ENCODE measurements at regions not wholly inside any gene's neighbourhood (a gene's known extent, or its start where the extent isn't known, plus 50 kb on each side); places are given as distances from the start of the nearest gene placed in this dataset.
"Not testable (repeated sequence)": the region's sequence is repeated elsewhere in the genome, so short reads cannot be mapped to it uniquely, and the experiment has no call there.

DNA sequence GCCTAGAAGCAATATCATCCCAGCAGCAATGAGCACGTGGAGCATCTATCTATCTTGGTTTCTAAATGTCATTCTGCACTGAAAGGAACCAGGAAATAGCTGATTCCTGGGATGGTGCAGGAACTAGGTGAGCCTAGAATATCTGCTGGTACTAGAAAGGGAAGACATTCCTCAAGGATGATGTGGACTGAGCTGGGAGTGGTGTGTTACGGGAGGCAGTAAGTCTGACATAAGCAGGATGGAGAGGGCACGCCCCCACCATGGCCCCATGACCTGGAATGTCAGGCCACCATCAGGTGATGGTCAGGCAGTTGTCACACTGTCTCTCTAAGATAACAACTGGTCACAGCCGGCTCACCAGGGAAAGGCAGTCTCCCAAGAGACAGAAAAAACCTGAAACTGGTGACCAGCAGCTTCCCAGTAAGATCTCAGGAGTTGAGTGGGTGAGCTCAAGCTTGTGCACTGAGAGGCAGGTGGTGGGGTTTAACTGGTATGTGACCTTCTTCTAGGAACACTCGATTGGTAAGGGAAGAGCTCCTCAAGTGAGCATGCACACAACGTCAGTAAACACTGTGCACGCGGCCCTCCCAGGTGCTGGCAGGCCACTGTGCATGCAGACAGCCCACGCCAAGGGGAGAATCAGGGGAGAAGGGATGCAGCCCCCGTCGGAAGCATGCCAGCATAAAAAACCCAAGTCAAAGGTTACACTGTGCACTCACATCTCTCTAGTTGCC lies 148.7 kb downstream of the ADSS2 start:
- no peak for FAIRE-seq

DNA sequence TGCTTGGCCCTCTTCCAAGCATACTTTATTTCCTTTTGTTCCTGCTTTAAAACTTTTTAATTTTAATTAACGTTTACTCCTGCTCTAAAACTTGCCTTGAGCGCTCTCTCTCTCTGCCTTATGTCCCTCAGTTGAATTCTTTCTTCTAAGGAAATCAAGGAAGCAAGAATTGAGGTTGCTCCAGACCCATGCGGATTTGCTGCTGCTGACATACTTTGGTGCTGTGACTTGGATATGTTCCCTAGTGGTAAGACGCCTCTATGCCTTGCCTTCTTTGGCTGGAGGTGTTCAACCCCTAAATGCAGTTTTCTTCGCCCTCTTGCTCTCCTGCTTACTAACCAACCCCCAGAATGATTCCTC lies 148.1 kb downstream of the ADSS2 start:
- no peak for FAIRE-seq

DNA sequence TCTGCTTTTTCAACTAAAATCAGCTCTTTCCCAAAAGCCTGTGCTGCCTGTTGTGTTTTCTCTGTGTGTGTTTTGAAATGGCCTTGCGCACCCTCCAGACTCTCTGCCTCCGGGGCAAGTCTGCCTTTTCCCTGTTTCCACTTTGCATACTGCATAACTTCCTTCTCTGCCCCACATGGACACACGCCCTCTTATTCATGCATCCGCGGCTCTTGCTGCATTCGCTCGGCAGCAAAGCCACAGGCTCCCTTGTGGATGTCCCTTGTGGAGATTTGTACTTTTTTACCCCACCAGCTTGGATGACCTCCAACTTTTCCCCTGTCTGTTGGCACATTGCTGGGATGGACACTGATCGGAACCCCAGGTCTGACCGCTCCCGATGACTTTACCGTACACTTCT lies 147.6 kb downstream of the ADSS2 start:
- no peak for FAIRE-seq

- FAIRE-seq = no peak
Measured at GRCh38 chr1:244304656-244305055, 147.1 kb downstream of the ADSS2 start.

GRCh38 chr1:244305776-244306341 lies 145.8 kb downstream of the ADSS2 start:
- no peak for FAIRE-seq

DNA sequence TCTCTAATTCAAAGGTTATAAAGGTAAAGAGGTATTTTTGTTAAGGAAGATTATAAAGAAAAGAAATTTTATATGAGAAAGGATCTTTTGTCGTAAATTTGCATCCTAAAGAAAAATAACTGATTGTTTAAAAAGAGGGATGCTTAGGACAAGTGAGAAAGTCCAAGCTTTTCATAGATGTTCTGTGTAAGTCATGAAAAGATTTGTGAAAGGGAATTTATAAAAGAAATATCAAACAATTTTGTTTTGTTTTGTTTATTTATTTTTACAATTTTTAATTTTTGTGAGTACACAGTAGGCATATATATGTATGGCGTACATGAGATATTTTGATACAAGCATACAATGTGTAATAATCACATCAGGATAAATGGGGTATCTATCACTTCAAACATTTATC lies 145.2 kb downstream of the ADSS2 start:
- no peak for FAIRE-seq

DNA sequence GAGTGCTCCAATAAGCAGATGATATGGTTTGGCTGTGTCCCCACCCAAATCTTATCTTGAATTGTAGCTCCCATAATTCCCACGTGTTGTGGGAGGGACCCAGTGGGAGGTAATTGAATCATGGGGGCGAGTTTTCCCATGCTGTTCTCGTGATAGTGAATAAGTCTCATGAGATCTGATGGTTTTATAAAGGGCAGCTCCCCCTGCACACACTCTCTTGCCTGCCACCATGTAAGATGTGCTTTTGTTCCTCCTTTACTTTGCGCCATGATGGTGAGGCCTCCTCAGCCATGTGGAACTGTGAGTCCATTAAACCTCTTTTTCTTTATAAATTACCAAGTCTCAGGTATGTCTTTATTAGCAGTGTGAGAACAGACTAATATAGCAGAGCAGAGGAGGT lies 142.5 kb downstream of the ADSS2 start:
- FAIRE-seq = not testable (repeated sequence)

GRCh38 chr1:244311784-244312532 lies 139.8 kb downstream of the ADSS2 start:
- FAIRE-seq = no peak

- FAIRE-seq = no peak
Measured at GRCh38 chr1:244313346-244313745, 138.4 kb downstream of the ADSS2 start.

DNA sequence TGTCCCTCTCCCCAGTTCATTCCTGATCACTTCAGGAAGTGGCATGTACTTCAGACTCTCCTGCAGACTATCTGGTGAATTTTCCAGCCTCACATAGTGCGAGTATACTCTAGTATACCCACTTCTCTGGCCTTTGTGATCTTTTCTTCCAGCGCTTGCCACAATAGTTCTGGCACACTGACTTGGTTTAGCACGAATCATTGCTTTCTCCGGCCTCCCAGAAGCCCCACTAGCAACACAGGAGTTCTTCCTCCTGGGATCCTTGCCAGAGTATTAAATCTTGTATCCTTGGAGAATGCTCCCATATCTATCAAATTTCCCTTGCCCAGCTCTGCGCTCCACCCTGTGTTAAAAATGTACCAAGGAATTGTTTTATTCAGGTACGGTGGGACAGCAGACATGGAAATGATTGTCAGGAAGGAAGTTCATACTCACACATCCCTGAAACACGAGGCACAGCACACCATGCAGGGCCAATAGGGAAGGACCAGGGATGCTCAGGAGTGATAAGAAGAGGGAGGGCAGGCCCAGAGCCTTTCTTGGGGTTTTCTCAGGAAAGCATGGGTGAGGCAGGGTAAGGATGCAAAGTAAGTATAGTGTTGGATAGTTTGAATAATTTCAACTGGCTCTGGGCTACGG lies 136.7 kb downstream of the ADSS2 start:
- no peak for FAIRE-seq

GRCh38 chr1:244315996-244316395 lies 135.7 kb downstream of the ADSS2 start:
- FAIRE-seq = no peak

GRCh38 chr1:244316407-244316806 lies 135.3 kb downstream of the ADSS2 start:
- FAIRE-seq = no peak

DNA sequence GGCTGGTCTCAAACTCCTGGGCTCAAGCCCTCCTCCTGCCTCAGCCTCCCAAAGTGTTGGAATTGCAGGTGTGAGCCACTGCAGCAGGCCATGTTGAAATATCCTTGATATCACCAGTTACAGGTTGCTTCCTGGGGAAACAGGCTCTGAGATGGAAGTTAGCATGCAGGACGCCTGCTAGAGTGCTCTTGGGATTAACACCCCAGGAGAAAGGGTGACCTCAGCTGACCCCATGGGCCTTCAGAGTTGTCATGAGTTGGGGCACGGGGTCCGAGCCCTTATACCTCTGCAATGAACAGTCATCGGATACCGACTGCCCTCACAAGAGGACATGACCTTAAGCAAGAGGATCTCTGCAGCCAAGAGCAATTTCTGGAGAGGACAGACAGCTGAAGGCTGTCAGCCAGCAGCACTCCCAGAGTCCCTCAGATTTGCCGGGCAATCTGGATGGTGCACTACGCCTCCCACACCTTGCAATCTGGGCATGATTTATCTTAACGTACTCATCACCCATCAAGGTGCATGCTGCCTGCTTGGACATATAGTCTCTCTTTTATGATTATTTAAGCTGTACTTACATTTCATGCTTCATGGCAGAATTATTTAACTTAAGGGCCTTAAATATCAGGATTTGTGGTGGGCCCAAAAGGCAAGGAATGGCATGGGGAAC lies 134.6 kb downstream of the ADSS2 start:
- no peak for FAIRE-seq

- no peak for FAIRE-seq
Measured at GRCh38 chr1:244318078-244318477, 133.6 kb downstream of the ADSS2 start.

- FAIRE-seq = no peak
Measured at GRCh38 chr1:244318512-244318911, 133.2 kb downstream of the ADSS2 start.

GRCh38 chr1:244319283-244320132 lies 132.2 kb downstream of the ADSS2 start:
- FAIRE-seq = no peak

DNA sequence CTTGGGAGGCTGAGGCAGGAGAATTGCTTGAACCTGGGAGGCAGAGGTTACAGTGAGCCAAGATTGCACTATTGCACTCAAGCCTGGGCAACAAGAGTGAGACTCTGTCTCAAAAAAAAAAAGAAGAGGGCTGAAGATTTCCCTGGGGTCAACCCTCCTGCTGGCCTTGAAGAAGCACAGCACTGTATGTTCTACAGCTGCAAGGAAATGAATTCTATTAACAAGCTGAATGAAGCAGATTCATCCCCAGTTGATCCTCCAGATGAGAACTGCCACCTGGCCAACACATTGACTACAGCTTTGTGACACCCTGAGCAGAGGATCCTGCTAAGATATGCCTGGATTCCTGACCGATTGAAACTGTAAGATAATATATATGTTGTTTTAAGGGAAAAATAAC lies 129.5 kb downstream of the ADSS2 start:
- no peak for FAIRE-seq

DNA sequence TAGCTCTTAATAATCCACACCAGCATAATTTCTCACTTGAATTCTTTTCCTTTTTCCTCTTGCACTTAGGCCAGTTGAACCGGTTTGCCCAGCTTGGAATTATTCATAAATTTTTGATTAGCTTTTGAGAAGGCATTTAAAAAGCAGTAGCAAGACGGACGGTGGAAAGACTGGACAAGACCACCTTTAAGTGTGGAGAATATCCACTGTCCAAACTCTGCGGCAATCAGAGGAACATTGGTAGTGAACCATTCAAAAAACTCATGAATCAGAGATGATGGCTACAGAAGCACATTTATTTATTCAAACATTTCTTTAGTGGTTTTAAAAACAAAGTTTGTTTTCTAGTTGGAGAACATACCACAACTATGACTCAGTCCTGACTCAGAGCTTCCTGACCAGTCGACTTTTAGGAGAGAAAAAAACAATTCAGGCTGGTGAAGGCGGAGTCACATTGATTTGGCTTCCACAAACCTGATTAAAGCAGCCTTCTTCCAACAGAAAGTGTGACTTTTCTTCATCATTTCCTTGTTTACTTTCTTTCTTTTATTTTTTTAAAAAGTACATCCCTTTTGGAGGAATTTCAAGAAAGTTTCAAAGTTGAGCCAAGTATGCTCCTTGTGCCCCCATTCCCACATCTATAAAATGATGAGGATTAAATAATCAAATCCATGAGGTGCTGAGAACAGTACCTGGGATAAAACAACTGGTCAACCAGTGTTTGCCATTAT lies 128.8 kb downstream of the ADSS2 start:
- no peak for FAIRE-seq

GRCh38 chr1:244324176-244324883 lies 127.4 kb downstream of the ADSS2 start:
- no peak for FAIRE-seq

DNA sequence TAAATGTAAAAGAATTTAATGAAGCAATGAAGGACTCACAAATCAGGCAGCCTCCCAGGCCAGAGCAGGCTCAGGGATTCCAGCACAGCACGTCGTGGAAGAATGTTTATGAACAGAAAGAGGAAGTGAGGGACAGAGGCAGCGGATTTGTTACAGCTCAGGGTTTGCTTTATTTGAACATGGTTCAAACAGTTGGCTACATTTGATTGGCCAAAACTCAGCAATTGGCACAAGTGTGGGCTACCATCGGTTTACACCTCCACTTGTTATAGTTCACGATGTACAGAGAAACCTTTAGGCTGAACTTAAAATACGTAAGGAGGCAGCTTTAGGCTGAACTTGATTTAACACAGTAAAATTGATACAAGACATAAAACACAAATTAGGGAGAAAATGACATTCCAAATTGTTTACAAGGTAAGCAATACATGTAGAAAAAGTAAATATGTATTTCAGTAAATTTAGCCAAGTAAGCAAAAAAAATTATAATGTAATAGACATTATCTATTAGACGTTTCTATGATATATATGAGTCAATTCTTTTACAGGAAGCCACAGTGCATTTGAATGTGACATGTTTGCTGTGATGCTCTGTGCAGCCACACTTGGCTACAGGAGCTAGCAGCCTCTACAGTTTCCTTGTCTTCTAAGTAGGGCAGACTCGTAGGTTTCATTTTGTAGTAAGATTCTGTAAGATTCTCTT lies 126.5 kb downstream of the ADSS2 start:
- no peak for FAIRE-seq
